Fibroblast of the aortic adventitia (primary cell): ENCODE measurements at regions not wholly inside any gene's neighbourhood (a gene's known extent, or its start where the extent isn't known, plus 50 kb on each side); places are given as distances from the start of the nearest gene placed in this dataset.

Source experiments
- DNase-seq: peaks from one replicate; pipeline ENCODE4 v3.0.0-alpha.2; 2010; ENCODE audit warnings: low read depth
- H3K4me3 ChIP-seq: 2 replicates; pipeline ENCODE4 v1.5.1; 2011; ENCODE audit warnings: low read depth, mild to moderate bottlenecking, control low read depth, low read length, moderate library complexity
- TF ChIP-seq, protein P1 (sequence below): IDR thresholded peaks from 2 replicates; pipeline ENCODE4 v1.5.1; 2011; ENCODE audit warnings: mild to moderate bottlenecking, low read length, control low read depth, inconsistent platforms; ENCODE audit not compliant: insufficient read depth

DNA sequence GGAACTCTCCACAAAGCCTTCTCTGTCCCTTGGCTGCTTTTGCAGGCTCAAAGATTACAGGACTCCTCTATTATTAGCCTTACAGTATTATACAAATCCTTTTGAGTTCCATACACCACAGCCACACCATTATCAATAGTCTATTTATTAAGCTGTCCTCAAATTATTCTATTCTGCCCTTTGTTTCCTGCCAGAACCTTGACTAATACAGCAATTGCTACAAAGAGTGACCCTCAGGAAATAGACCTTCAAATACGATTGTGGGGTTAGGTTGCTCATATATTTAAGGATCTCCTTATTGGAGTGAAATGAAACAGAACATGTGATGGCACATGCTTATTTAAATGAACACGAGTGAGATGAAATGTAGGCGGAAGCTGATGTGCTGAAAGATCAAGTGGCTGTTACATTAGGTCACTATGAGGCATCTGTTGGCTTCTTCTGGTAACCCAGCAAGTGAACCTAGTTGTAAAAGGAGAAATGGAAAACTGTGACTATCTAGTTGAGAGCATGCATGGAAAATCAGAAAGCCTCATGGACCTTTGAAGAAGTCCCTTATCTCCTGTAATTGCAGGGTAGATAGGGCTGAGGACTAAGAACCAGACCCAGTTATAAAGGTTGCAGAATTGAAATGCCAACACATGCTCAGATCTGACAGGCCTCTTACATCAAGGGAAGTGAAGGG is 75.5 kb downstream of the AVPR1A start:
- TF ChIP-seq, protein P1, sequence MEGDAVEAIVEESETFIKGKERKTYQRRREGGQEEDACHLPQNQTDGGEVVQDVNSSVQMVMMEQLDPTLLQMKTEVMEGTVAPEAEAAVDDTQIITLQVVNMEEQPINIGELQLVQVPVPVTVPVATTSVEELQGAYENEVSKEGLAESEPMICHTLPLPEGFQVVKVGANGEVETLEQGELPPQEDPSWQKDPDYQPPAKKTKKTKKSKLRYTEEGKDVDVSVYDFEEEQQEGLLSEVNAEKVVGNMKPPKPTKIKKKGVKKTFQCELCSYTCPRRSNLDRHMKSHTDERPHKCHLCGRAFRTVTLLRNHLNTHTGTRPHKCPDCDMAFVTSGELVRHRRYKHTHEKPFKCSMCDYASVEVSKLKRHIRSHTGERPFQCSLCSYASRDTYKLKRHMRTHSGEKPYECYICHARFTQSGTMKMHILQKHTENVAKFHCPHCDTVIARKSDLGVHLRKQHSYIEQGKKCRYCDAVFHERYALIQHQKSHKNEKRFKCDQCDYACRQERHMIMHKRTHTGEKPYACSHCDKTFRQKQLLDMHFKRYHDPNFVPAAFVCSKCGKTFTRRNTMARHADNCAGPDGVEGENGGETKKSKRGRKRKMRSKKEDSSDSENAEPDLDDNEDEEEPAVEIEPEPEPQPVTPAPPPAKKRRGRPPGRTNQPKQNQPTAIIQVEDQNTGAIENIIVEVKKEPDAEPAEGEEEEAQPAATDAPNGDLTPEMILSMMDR, result no peak
- DNase-seq, result no peak
- no peak overlapping the region for H3K4me3 ChIP-seq

DNA sequence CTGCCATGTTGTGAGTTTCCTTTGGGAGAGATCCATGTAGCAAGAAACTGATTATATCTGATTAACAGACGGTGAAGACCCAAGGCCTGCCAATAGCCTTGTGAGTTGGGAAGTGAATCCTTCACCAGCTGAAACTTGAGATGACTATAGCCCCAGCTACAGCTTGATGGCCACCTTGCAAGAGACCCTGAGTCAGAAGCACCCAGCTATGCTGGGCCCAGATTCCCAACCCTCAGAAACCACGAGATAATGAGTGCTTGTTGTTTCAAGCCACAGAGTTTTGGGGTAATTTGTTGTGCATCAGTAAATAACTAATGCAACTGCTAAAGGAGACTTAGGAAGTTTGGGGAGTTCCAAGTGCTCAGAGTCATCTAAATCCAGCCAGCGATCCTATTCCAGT is 80.3 kb downstream of the AVPR1A start:
- TF ChIP-seq, protein P1, result no peak
- H3K4me3 ChIP-seq, result no peak overlapping the region
- DNase-seq, result no peak

DNA sequence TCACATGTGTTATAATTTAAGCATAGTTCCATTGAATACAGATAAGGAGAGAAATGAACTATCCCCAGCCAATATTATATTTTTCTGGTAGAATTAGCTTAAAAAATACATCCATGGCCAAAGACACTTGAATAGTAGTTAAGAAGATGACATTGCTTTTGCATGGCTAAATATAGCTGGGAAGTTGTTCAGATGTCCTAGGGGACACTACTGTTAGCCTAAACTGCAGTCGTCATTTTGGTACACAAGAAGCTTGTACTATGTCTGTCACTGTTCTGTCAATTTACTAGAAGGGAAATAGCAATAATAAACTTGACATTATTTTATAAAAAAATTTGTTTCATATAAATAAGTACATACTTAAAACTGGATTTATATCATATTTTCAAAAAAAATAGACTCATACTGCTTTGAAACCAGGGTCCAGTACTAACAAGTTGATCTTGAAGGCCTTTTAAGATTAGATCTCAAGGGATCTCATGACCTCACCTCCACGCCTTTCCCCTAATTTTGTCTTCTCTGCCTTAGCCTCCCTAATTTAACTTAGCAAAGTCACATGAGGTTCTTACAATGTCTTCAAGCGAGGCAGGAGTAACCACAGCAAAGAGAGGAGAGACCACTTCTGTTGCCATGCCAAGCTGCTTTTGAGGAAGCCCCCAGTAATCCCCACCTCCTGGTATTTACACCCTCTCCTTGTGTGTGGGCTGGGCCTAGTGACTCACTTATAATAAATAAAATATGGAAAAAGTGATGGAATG is 81.0 kb downstream of the AVPR1A start:
- TF ChIP-seq, protein P1, result no peak
- H3K4me3 ChIP-seq, result no peak overlapping the region
- no peak for DNase-seq

DNA sequence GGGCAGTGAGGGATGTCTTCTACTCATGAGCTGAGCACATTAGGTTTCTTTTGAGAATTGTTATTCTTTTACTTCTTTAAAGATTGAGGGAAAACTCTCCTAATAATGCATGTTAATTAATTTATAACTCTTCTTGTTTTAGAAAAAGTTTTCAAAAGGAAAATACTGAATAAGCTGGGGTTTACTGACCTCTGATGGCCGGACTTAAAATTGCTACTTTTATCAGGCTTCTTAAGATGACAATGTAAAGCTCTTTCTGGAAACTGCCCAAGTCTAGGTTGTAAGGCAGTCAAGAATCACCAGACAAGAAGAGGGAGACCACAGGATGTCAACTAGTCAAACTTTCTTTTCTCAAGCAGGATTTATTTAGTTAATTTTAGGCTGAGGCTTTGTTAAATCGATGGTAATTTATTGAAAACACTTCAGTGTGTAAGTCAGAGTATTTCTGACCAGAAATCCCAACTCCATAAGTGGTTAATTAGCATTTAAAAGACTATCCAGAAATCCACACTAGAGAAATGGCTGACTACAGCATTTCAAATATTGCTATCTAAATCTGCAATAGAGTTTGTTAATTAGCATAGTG is 82.1 kb downstream of the AVPR1A start:
- H3K4me3 ChIP-seq, result no peak overlapping the region
- peak; percentile 87 for DNase-seq
- TF ChIP-seq, protein P1, result peak; percentile 56

DNA sequence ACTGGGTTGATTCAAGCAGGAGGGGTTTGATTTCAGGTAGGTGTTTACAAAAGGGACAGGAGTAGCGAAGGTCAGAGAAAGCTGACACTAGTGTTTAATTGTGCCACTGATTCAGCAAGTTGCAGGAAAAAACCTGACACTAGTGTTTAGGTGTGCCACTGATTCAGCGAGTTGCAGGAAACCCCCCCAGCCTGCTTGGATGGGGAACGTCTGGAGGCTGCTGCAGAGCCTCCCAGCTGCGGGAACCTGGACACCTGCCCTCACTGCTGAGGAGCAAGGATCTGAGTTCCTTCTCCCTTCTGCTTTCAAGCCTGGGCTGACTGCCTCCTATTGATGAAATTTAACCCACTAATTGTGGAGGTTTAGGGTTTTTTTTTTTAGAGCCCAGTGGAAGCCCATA is 84.2 kb downstream of the AVPR1A start:
- DNase-seq, result no peak
- TF ChIP-seq, protein P1, result no peak
- no peak overlapping the region for H3K4me3 ChIP-seq

DNA sequence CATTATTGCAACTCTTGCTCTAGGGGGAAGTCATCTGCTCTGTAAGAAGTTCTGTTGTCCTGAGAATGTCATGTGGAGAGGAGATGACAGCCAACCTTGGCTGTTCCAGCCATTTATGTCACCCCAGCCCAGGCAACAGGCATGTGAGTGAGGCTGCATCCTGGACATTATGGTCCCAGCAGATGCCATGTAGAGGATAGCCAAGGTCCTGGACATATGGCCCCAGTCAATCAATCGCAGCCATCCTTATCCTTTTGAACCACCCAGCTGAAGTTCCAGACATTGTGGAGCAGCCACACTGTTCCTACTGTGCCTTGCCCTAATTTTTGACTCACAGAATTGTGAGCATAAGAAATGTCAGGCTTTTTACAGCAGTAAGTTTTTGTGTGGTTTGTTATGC is 84.9 kb downstream of the AVPR1A start:
- TF ChIP-seq, protein P1, result no peak
- no peak for DNase-seq

More for the DNA sequence above, 84.9 kb downstream of the AVPR1A start:
- no peak overlapping the region for H3K4me3 ChIP-seq
